MCF 10A (cell line): ENCODE measurements at regions not wholly inside any gene's neighbourhood (a gene's known extent, or its start where the extent isn't known, plus 50 kb on each side); places are given as distances from the start of the nearest gene placed in this dataset.

Experiments
- BruUV-seq: library from RNA; stranded (reverse); fragments of 400-500 nt; replicated peaks from 2 replicates; lab custom pipeline; 2021; lab: Mats Ljungman, UMichigan
- CTCF ChIA-PET: fragments of 300-600 bp; sonication (Branson Sonifier 250); formaldehyde crosslinking; extraction: SDS; loops from one replicate; lab custom pipeline; 2021; ENCODE audit warnings: antibody characterized with exemption, inconsistent platforms; lab: Yijun Ruan, JAX
- POLR2A ChIA-PET: fragments of 300-600, 350-650 bp; sonication (Branson Sonifier 250); formaldehyde crosslinking; extraction: SDS; loops from one replicate; lab custom pipeline; 2020; ENCODE audit warnings: antibody characterized with exemption, inconsistent platforms; lab: Yijun Ruan, JAX
- DNase-seq: peaks from one replicate; pipeline ENCODE4 v3.0.0-alpha.2; 2018; ENCODE audit not compliant: unreplicated experiment
- H3K27ac Mint-ChIP-seq: one replicate; pipeline ENCODE4 v1.8.0; 2022; ENCODE audit warnings: mild to moderate bottlenecking, low read depth, mixed read lengths; ENCODE audit not compliant: unreplicated experiment
- H3K27me3 Mint-ChIP-seq: one replicate; pipeline ENCODE4 v1.8.0; 2022; ENCODE audit warnings: mixed read lengths; ENCODE audit not compliant: insufficient read depth, unreplicated experiment
- H3K36me3 Mint-ChIP-seq: one replicate; pipeline ENCODE4 v1.8.0; 2022; ENCODE audit warnings: mild to moderate bottlenecking, moderate library complexity, mixed read lengths; ENCODE audit not compliant: insufficient read depth, unreplicated experiment
- H3K4me1 Mint-ChIP-seq: one replicate; pipeline ENCODE4 v1.8.0; 2022; ENCODE audit warnings: mixed read lengths; ENCODE audit not compliant: insufficient read depth, unreplicated experiment
- H3K4me3 Mint-ChIP-seq: one replicate; pipeline ENCODE4 v1.8.0; 2022; ENCODE audit warnings: mild to moderate bottlenecking, moderate library complexity, mixed read lengths; ENCODE audit not compliant: unreplicated experiment
- H3K9me3 Mint-ChIP-seq: one replicate; pipeline ENCODE4 v1.8.0; 2022; ENCODE audit warnings: mixed read lengths; ENCODE audit not compliant: unreplicated experiment
- intact Hi-C: fragments of 100-400 bp; cut with micrococcal nuclease; formaldehyde crosslinking; loops from 2 replicates; pipeline ENCODE4 v1.14.1; 2022
- TF ChIP-seq, protein P1 (sequence below): fragments of 200-600 bp; IDR thresholded peaks from one replicate; pipeline ENCODE4 v1.8.0; 2022; ENCODE audit warnings: antibody characterized with exemption, mild to moderate bottlenecking; ENCODE audit not compliant: unreplicated experiment

DNA sequence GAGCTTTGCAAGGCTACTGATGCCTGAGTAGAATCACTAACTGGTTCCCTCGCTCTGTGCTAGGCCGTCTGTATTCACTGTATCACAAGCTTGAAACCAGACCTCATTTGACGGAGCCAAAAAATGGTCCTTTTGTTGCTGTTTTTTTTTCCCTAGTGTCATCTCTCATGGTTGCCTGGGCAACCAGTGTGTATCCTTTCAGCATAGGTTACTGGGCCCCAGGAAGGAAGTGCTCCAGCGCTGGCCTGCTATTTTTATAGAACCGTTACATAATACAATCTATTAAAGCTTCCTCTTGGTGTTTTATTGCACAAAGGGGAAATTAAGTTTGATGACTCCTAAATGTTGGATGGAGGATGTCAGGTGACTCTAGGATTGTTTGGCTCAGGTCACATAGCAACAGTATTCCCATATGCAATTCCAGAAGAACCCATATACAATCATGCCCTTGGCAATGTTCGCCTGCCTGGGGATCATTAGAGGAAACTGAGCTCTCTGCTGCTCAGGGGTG lies 220.4 kb downstream of the SPRY1 start:
- intact Hi-C loops: no loop called here
- TF ChIP-seq, protein P1, sequence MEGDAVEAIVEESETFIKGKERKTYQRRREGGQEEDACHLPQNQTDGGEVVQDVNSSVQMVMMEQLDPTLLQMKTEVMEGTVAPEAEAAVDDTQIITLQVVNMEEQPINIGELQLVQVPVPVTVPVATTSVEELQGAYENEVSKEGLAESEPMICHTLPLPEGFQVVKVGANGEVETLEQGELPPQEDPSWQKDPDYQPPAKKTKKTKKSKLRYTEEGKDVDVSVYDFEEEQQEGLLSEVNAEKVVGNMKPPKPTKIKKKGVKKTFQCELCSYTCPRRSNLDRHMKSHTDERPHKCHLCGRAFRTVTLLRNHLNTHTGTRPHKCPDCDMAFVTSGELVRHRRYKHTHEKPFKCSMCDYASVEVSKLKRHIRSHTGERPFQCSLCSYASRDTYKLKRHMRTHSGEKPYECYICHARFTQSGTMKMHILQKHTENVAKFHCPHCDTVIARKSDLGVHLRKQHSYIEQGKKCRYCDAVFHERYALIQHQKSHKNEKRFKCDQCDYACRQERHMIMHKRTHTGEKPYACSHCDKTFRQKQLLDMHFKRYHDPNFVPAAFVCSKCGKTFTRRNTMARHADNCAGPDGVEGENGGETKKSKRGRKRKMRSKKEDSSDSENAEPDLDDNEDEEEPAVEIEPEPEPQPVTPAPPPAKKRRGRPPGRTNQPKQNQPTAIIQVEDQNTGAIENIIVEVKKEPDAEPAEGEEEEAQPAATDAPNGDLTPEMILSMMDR: no peak
- Mint-ChIP-seq H3K9me3 (no peaks in the 10 kb centered on the region), H3K27me3 (peaks cover 11% of the 10 kb centered on the region), H3K4me3 (no peak overlapping the region), H3K27ac (no peak overlapping the region), H3K4me1 (no peaks in the 10 kb centered on the region), H3K36me3 (no peaks in the 10 kb centered on the region)
- DNase-seq: no peak
- CTCF ChIA-PET: interaction anchor here (0.6 to 0.7 kb wide), 2 partner anchors 13 to 34 kb away, joined by 3 read pairs; no protein-coding TSS in a partner anchor
- POLR2A ChIA-PET: interaction anchor here (0.6 to 0.7 kb wide), 2 partner anchors 30 to 496 kb away, joined by 3 read pairs; no protein-coding TSS in a partner anchor
- BruUV-seq: no TSS peak

DNA sequence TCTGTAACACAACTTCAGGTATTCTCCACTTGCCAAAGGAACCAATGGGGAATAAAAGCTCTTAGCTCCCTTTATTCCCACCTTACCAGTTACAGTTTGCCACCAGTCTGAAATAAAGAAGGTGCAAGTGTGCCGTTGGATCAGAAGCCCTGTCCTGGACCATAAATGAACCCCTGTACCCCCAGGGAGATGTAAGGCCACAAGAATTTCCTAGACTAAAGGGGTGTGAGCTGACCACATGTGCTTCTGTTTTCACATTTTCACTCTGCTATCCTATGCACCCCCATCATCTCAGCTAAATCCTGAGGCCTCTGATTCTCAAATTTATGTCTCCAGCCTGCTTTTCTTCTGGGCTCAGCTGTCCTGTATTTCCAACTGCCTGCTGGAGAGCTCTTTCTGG lies 221.2 kb downstream of the SPRY1 start:
- Mint-ChIP-seq H3K4me3 (no peak overlapping the region), H3K9me3 (no peaks in the 10 kb centered on the region), H3K27me3 (peaks cover 11% of the 10 kb centered on the region), H3K36me3 (no peaks in the 10 kb centered on the region), H3K27ac (no peak overlapping the region), H3K4me1 (no peaks in the 10 kb centered on the region)
- DNase-seq: no peak
- no TSS peak for BruUV-seq
- TF ChIP-seq, protein P1: no peak
- intact Hi-C loops: no loop called here
- POLR2A ChIA-PET: no interaction called here
- CTCF ChIA-PET: interaction anchor here (0.6 kb wide), 2 partner anchors 43 to 1015 kb away, joined by 3 read pairs; no protein-coding TSS in a partner anchor

DNA sequence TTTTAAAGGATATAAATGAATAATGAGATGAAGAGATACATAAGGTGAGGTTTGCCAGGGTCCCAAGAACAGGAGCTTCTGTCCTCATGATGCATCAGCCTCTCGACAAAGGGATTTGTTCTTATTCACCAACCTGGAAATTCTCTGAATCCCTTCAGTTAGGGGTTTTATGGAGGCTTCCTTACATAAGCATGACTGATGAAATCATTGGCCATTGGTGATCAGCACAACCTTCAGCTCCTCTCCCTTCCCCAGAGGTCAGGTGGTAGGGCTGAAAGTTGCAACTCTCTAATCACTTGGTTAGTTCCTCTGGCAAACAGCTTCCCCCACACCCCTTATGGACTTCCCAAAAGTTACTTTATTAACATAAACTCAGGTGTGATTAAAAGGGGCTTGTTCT lies 222.0 kb downstream of the SPRY1 start:
- H3K9me3 Mint-ChIP-seq: no peaks in the 10 kb centered on the region
- no peaks in the 10 kb centered on the region for H3K36me3 Mint-ChIP-seq
- H3K4me3 Mint-ChIP-seq: no peak overlapping the region
- peaks cover 11% of the 10 kb centered on the region for H3K27me3 Mint-ChIP-seq
- ChIA-PET CTCF (no interaction called here), POLR2A (no interaction called here)
- TF ChIP-seq, protein P1: no peak
- H3K4me1 Mint-ChIP-seq: no peaks in the 10 kb centered on the region
- no peak for DNase-seq
- BruUV-seq: no TSS peak
- no peak overlapping the region for H3K27ac Mint-ChIP-seq
- intact Hi-C loops: no loop called here

DNA sequence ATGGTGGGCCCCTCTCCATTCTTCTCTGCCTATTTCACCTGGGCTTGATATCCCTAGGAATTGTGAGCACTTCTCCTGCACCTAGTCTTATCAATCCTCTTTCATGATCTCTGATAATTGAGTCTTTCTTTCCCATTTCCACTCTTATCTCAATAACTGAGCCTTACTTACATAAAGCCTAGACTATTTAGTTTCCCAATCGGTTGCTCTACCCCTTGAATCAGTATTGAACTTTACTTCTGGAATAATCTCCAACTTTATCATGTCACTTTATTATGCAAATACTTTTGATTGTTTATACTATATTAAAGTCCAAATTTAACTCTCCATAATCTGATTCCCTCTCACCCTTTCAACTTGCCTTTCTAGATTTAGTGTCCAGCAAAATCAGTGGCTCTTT lies 222.7 kb downstream of the SPRY1 start:
- CTCF ChIA-PET: no interaction called here
- POLR2A ChIA-PET: interaction anchor here (0.6 kb wide), 1 partner anchor 17 kb away, joined by 3 read pairs; no protein-coding TSS in a partner anchor
- no TSS peak for BruUV-seq
- no peaks in the 10 kb centered on the region for H3K9me3 Mint-ChIP-seq
- DNase-seq: no peak
- intact Hi-C loops: no loop called here
- H3K36me3 Mint-ChIP-seq: no peaks in the 10 kb centered on the region
- no peak overlapping the region for H3K27ac Mint-ChIP-seq
- H3K4me3 Mint-ChIP-seq: no peak overlapping the region
- H3K4me1 Mint-ChIP-seq: no peaks in the 10 kb centered on the region
- TF ChIP-seq, protein P1: no peak
- H3K27me3 Mint-ChIP-seq: peaks cover 11% of the 10 kb centered on the region
